Liver (tissue), 8 donors: ENCODE measurements at regions not wholly inside any gene's neighbourhood (a gene's known extent, or its start where the extent isn't known, plus 50 kb on each side); places are given as distances from the start of the nearest gene placed in this dataset.

Experiments used
- DNase-seq: peaks from one replicate; pipeline ENCODE4 v3.0.0-alpha.2; 2017; ENCODE audit warnings: low spot score
- H3K27ac ChIP-seq, 2 donors: one replicate each; pipeline ENCODE4 v1.7.0; 2013; ENCODE audit warnings: inconsistent platforms in 2 of 2, low read length in 2 of 2, control low read depth in 1 of 2, low read depth in 1 of 2, mild to moderate bottlenecking in 1 of 2
- H3K27me3 ChIP-seq, 4 donors: one replicate each; pipeline versions ENCODE4 v1.6.1 to v1.7.0; 2013; ENCODE audit warnings: low read length in 3 of 4, inconsistent platforms in 1 of 4, mild to moderate bottlenecking in 1 of 4, moderate library complexity in 1 of 4; ENCODE audit not compliant: control insufficient read depth in 4 of 4, insufficient read depth in 4 of 4
- H3K36me3 ChIP-seq, 4 donors: one replicate each; pipeline versions ENCODE4 v1.6.1 to v1.7.0; 2013; ENCODE audit warnings: low read length in 3 of 4, mild to moderate bottlenecking in 3 of 4, low read depth in 1 of 4, moderate library complexity in 1 of 4; ENCODE audit not compliant: control insufficient read depth in 4 of 4, insufficient read depth in 3 of 4
- H3K4me1 ChIP-seq, 4 donors: one replicate each; pipeline versions ENCODE4 v1.6.1 to v1.7.0; 2013; ENCODE audit warnings: low read length in 3 of 4, mild to moderate bottlenecking in 3 of 4, moderate library complexity in 1 of 4; ENCODE audit not compliant: control insufficient read depth in 4 of 4, insufficient read depth in 4 of 4
- H3K4me3 ChIP-seq, 3 donors: one replicate each; pipeline versions ENCODE4 v1.6.1 to v1.7.0; 2013; ENCODE audit warnings: low read length in 3 of 3, control low read depth in 1 of 3, low read depth in 1 of 3, mild to moderate bottlenecking in 1 of 3
- H3K9ac ChIP-seq, 2 donors: one replicate each; pipeline ENCODE4 v1.7.0; 2013; ENCODE audit warnings: low read length in 2 of 2, mild to moderate bottlenecking in 2 of 2, moderate library complexity in 2 of 2, control low read depth in 1 of 2, low read depth in 1 of 2
- H3K9me3 ChIP-seq, 4 donors: one replicate each; pipeline versions ENCODE4 v1.6.1 to v1.7.0; 2013; ENCODE audit warnings: low read length in 3 of 4; ENCODE audit not compliant: control insufficient read depth in 4 of 4
- EGR1 ChIP-seq, 2 donors: IDR thresholded peaks; 2 replicates each; pipeline ENCODE4 v1.6.1; 2016 to 2018; ENCODE audit warnings: antibody characterized with exemption in 2 of 2, low read depth in 2 of 2
- FOXA1 ChIP-seq: IDR thresholded peaks from 2 replicates; pipeline ENCODE4 v1.6.1; 2016; ENCODE audit warnings: antibody characterized with exemption
- FOXA2 ChIP-seq: IDR thresholded peaks from 2 replicates; pipeline ENCODE4 v1.6.1; 2016; ENCODE audit warnings: antibody characterized with exemption
- HNF4A ChIP-seq, 2 donors: conservative IDR thresholded peaks; 2 replicates each; pipeline ENCODE4 v1.6.1; 2016; ENCODE audit warnings: antibody characterized with exemption in 2 of 2, mild to moderate bottlenecking in 2 of 2
- HNF4G ChIP-seq: IDR thresholded peaks from 2 replicates; pipeline ENCODE4 v1.6.1; 2016; ENCODE audit warnings: antibody characterized with exemption
- JUND ChIP-seq, 2 donors: IDR thresholded peaks; 2 replicates each; pipeline ENCODE4 v1.6.1; 2016; ENCODE audit warnings: antibody characterized with exemption in 2 of 2
- NR2F2 ChIP-seq: IDR thresholded peaks from 2 replicates; pipeline ENCODE4 v1.6.1; 2016; ENCODE audit warnings: antibody characterized with exemption
- RAD21 ChIP-seq, 2 donors: IDR thresholded peaks; 2 replicates each; pipeline ENCODE4 v1.6.1; 2016; ENCODE audit warnings: antibody characterized with exemption in 2 of 2, mild to moderate bottlenecking in 2 of 2
- RXRA ChIP-seq, 2 donors: IDR thresholded peaks; 2 replicates each; pipeline ENCODE4 v1.6.1; 2017 to 2018; ENCODE audit warnings: antibody characterized with exemption in 2 of 2, mild to moderate bottlenecking in 1 of 2
- TAF1 ChIP-seq: conservative IDR thresholded peaks from 2 replicates; pipeline ENCODE4 v1.6.1; 2016; ENCODE audit warnings: antibody characterized with exemption, mild to moderate bottlenecking
- YY1 ChIP-seq: IDR thresholded peaks from 2 replicates; pipeline ENCODE4 v1.6.1; 2016; ENCODE audit warnings: antibody characterized with exemption, mild to moderate bottlenecking
- WGBS: extraction: QIAGEN DNeasy Blood & Tissue Kit; methylation state at CpG from one replicate; pipeline ENCODE4 v1.1.7; 2013; 5-methylcytosine and 5-hydroxymethylcytosine counted together
- TF ChIP-seq, protein P1 (sequence below): IDR thresholded peaks from 2 replicates; pipeline ENCODE4 v1.6.1; 2016; ENCODE audit warnings: antibody characterized with exemption, mild to moderate bottlenecking
- TF ChIP-seq, protein P2 (sequence below): IDR thresholded peaks from 2 replicates; pipeline ENCODE4 v1.6.1; 2016; ENCODE audit warnings: antibody characterized with exemption
- TF ChIP-seq, protein P3 (sequence below): fragments of 150-350 bp; IDR thresholded peaks from 2 replicates; pipeline ENCODE4 v1.5.1; 2017; ENCODE audit warnings: improper control_type of control experiment, low read depth, low read length; ENCODE audit not compliant: missing input control
- TF ChIP-seq, protein P4 (sequence below): IDR thresholded peaks from 2 replicates; pipeline ENCODE4 v1.6.1; 2016; ENCODE audit warnings: antibody characterized with exemption
- TF ChIP-seq, protein P5 (sequence below): IDR thresholded peaks from 2 replicates; pipeline ENCODE4 v1.6.1; 2016; ENCODE audit warnings: antibody characterized with exemption
- donor health status: healthy.
- donor health status: healthy.
- donor health status: healthy.
- donor health status: healthy.
- donor health status: healthy.

DNA sequence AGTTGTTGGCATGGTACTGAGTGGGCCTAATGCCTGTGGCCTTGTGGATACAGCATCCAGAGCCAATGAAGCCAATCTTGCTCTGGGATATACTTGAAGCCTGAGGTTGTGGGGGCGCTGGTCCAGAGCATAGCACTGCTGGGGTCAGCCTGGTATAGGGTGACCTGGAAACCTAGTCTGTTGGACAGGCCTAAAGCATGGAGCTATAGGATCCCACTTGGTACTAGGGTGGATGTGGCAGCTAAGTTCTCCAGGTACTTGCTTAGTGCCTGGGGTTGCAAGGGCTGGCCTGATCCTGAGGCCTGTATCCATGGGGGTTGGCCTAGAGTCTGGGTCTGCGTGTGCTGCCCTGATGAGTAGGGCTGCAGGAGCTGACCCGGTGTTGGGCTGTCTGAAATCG lies 1168.2 kb upstream of the C9orf72 start:
- H3K4me3 ChIP-seq = no peak overlapping the region
- WGBS = 74% methylated on average over 4 of the region's 4 CpGs
- peaks cover 0 to 1% (median 0%) of the 10 kb centered on the region in 4 donors for H3K9me3 ChIP-seq
- no peak overlapping the region for H3K9ac ChIP-seq
- no peaks in the 10 kb centered on the region for H3K36me3 ChIP-seq
- TF ChIP-seq TAF1 (no peak), RXRA (IDR thresholded peaks at IDR 0.05) (no peak), JUND (IDR thresholded peaks at IDR 0.05) (no peak), FOXA2 (no peak), HNF4A (conservative IDR thresholded peaks at IDR 0.05) (no peak), NR2F2 (no peak), YY1 (no peak), RAD21 (IDR thresholded peaks at IDR 0.05) (no peak), HNF4G (no peak), FOXA1 (no peak), EGR1 (IDR thresholded peaks at IDR 0.05; ENCODE audit: low read depth in 2 of 2) (no peak)
- TF ChIP-seq, protein P1, sequence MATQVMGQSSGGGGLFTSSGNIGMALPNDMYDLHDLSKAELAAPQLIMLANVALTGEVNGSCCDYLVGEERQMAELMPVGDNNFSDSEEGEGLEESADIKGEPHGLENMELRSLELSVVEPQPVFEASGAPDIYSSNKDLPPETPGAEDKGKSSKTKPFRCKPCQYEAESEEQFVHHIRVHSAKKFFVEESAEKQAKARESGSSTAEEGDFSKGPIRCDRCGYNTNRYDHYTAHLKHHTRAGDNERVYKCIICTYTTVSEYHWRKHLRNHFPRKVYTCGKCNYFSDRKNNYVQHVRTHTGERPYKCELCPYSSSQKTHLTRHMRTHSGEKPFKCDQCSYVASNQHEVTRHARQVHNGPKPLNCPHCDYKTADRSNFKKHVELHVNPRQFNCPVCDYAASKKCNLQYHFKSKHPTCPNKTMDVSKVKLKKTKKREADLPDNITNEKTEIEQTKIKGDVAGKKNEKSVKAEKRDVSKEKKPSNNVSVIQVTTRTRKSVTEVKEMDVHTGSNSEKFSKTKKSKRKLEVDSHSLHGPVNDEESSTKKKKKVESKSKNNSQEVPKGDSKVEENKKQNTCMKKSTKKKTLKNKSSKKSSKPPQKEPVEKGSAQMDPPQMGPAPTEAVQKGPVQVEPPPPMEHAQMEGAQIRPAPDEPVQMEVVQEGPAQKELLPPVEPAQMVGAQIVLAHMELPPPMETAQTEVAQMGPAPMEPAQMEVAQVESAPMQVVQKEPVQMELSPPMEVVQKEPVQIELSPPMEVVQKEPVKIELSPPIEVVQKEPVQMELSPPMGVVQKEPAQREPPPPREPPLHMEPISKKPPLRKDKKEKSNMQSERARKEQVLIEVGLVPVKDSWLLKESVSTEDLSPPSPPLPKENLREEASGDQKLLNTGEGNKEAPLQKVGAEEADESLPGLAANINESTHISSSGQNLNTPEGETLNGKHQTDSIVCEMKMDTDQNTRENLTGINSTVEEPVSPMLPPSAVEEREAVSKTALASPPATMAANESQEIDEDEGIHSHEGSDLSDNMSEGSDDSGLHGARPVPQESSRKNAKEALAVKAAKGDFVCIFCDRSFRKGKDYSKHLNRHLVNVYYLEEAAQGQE = no peak
- TF ChIP-seq, protein P2, sequence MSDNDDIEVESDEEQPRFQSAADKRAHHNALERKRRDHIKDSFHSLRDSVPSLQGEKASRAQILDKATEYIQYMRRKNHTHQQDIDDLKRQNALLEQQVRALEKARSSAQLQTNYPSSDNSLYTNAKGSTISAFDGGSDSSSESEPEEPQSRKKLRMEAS = no peak
- TF ChIP-seq, protein P3, sequence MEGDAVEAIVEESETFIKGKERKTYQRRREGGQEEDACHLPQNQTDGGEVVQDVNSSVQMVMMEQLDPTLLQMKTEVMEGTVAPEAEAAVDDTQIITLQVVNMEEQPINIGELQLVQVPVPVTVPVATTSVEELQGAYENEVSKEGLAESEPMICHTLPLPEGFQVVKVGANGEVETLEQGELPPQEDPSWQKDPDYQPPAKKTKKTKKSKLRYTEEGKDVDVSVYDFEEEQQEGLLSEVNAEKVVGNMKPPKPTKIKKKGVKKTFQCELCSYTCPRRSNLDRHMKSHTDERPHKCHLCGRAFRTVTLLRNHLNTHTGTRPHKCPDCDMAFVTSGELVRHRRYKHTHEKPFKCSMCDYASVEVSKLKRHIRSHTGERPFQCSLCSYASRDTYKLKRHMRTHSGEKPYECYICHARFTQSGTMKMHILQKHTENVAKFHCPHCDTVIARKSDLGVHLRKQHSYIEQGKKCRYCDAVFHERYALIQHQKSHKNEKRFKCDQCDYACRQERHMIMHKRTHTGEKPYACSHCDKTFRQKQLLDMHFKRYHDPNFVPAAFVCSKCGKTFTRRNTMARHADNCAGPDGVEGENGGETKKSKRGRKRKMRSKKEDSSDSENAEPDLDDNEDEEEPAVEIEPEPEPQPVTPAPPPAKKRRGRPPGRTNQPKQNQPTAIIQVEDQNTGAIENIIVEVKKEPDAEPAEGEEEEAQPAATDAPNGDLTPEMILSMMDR = no peak
- TF ChIP-seq, protein P4, sequence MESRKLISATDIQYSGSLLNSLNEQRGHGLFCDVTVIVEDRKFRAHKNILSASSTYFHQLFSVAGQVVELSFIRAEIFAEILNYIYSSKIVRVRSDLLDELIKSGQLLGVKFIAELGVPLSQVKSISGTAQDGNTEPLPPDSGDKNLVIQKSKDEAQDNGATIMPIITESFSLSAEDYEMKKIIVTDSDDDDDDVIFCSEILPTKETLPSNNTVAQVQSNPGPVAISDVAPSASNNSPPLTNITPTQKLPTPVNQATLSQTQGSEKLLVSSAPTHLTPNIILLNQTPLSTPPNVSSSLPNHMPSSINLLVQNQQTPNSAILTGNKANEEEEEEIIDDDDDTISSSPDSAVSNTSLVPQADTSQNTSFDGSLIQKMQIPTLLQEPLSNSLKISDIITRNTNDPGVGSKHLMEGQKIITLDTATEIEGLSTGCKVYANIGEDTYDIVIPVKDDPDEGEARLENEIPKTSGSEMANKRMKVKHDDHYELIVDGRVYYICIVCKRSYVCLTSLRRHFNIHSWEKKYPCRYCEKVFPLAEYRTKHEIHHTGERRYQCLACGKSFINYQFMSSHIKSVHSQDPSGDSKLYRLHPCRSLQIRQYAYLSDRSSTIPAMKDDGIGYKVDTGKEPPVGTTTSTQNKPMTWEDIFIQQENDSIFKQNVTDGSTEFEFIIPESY = no peak
- TF ChIP-seq, protein P5, sequence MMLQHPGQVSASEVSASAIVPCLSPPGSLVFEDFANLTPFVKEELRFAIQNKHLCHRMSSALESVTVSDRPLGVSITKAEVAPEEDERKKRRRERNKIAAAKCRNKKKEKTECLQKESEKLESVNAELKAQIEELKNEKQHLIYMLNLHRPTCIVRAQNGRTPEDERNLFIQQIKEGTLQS = no peak
- peaks cover 0 to 3% (median 0%) of the 10 kb centered on the region in 4 donors for H3K27me3 ChIP-seq
- H3K4me1 ChIP-seq = no peaks in the 10 kb centered on the region
- H3K27ac ChIP-seq = no peak overlapping the region
- DNase-seq = no peak

DNA sequence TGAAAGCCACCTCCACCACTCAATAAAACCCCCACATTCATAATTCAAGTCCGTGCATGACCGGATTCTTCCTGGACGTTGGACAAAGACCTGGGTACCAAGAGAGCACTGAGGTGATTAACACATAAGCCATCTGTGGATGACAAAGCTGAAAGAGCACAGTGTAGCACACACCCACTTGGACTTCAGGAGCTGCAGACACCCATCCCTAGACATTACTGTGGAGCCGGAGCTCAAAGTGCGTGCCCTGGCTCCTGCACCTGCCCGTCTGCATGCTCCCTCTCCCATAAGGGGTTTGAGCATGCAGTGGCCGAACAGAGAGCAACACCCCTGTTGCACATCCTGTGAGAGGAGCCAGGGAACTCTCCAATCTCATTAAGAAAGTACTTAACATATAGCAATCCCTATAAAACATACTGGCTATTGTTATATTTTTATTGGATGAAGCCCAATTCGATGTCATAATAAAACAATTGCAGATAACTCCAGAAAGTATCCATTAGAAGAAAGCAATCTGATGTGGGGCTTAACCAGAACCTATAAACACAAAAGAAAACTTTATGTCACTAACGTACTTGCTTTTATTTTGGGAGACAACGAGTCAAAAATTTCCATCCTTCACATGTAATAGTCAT lies 1174.2 kb upstream of the C9orf72 start:
- TF ChIP-seq TAF1 (no peak), RXRA (IDR thresholded peaks at IDR 0.05) (no peak)
- Histone ChIP-seq H3K4me1 (no peaks in the 10 kb centered on the region), H3K27me3 (peaks cover 0 to 2% (median 0%) of the 10 kb centered on the region in 4 donors), H3K36me3 (no peaks in the 10 kb centered on the region), H3K9me3 (no peaks in the 10 kb centered on the region), H3K4me3 (no peak overlapping the region), H3K27ac (no peak overlapping the region), H3K9ac (no peak overlapping the region)
- WGBS = 72% methylated on average over 10 of the region's 10 CpGs
- no peak for DNase-seq
